Keratinocyte (primary cell): ENCODE measurements at regions not wholly inside any gene's neighbourhood (a gene's known extent, or its start where the extent isn't known, plus 50 kb on each side); places are given as distances from the start of the nearest gene placed in this dataset.

ENCODE experiments used
- DNase-seq: peaks from one replicate; pipeline ENCODE4 v3.0.0-alpha.2; 2011; ENCODE audit warnings: low read depth, missing footprints, low spot score
- FAIRE-seq: peaks from 2 replicates; lab custom pipeline; 2011; peaks lifted over from hg19 to GRCh38; lab: Jason Lieb, UNC
- H2AFZ ChIP-seq: 2 replicates; pipeline ENCODE4 v1.6.0; 2012; ENCODE audit warnings: low read length, control low read depth, inconsistent platforms; ENCODE audit not compliant: control insufficient read depth
- H3K27ac ChIP-seq: 2 replicates; pipeline ENCODE4 v1.5.1; 2011; ENCODE audit warnings: low read length; ENCODE audit not compliant: control insufficient read depth, insufficient read depth
- H3K27me3 ChIP-seq: 3 replicates; pipeline ENCODE4 v1.6.0; 2011; ENCODE audit warnings: low read length; ENCODE audit not compliant: control insufficient read depth, insufficient read depth; ENCODE audit errors: extremely low read depth
- H3K36me3 ChIP-seq, 2 experiments: 2 replicates in 1 of 2; 3 replicates in 1 of 2; pipeline ENCODE4 v1.5.1; 2011; ENCODE audit warnings: low read length in 2 of 2, mild to moderate bottlenecking in 1 of 2; ENCODE audit not compliant: control insufficient read depth in 2 of 2, insufficient read depth in 2 of 2; ENCODE audit errors: extremely low read depth in 1 of 2
- H3K4me1 ChIP-seq: 3 replicates; pipeline ENCODE4 v1.5.1; 2011; ENCODE audit warnings: low read length; ENCODE audit not compliant: control insufficient read depth, insufficient read depth; ENCODE audit errors: extremely low read depth
- H3K4me2 ChIP-seq: 3 replicates; pipeline ENCODE4 v1.6.0; 2011; ENCODE audit warnings: low read depth, low read length; ENCODE audit not compliant: control insufficient read depth, insufficient read depth; ENCODE audit errors: extremely low read depth
- H3K4me3 ChIP-seq, 3 experiments: fragments of 200-600 bp in 1 of 3; sonication (generic) in 1 of 3; 2 replicates in 2 of 3; 3 replicates in 1 of 3; pipeline ENCODE4 v1.5.1; 2011 to 2016; ENCODE audit warnings: low read length in 3 of 3, mild to moderate bottlenecking in 3 of 3, control low read depth in 2 of 3, inconsistent platforms in 1 of 3, low read depth in 1 of 3, mixed read lengths in 1 of 3, mixed run types in 1 of 3, moderate library complexity in 1 of 3; ENCODE audit not compliant: control insufficient read depth in 2 of 3, insufficient read depth in 2 of 3; ENCODE audit errors: extremely low read depth in 1 of 3
- H3K79me2 ChIP-seq: 2 replicates; pipeline ENCODE4 v1.6.0; 2012; ENCODE audit warnings: low read length; ENCODE audit not compliant: control insufficient read depth, insufficient read depth
- H3K9ac ChIP-seq: 3 replicates; pipeline ENCODE4 v1.6.0; 2011; ENCODE audit warnings: low read length; ENCODE audit not compliant: control insufficient read depth, insufficient read depth; ENCODE audit errors: extremely low read depth
- H3K9me1 ChIP-seq: 3 replicates; pipeline ENCODE4 v1.6.0; 2011; ENCODE audit warnings: low read length; ENCODE audit not compliant: control insufficient read depth, insufficient read depth; ENCODE audit errors: extremely low read depth
- H3K9me3 ChIP-seq: 2 replicates; pipeline ENCODE4 v1.5.1; 2012; ENCODE audit warnings: low read depth, low read length; ENCODE audit not compliant: control insufficient read depth
- H4K20me1 ChIP-seq: 3 replicates; pipeline ENCODE4 v1.6.0; 2011; ENCODE audit warnings: low read length; ENCODE audit not compliant: control insufficient read depth, insufficient read depth; ENCODE audit errors: extremely low read depth
- CTCF ChIP-seq, 3 experiments: IDR thresholded peaks in 1 of 3; conservative IDR thresholded peaks in 1 of 3; optimal IDR thresholded peaks in 1 of 3; 2 replicates in 2 of 3; 3 replicates in 1 of 3; pipeline versions ENCODE3 to v1.5.1; 2011; ENCODE audit warnings: low read length in 3 of 3, mild to moderate bottlenecking in 3 of 3, moderate library complexity in 2 of 3, control low read depth in 1 of 3, inconsistent platforms in 1 of 3; ENCODE audit not compliant: insufficient read depth in 2 of 3; ENCODE audit errors: extremely low read depth in 1 of 3
- EZH2 ChIP-seq: IDR thresholded peaks from one replicate; pipeline ENCODE4 v1.6.1; 2012; ENCODE audit warnings: inconsistent platforms, mild to moderate bottlenecking, low read length, moderate library complexity
- dilution Hi-C: fragments of 300-500 bp; cut with MboI; formaldehyde crosslinking; loops from one replicate; pipeline ENCODE4 v1.7.0; 2020; ENCODE audit warnings: low sequenced_read_pairs; ENCODE audit not compliant: extremely low pct_ligation_motif_present

- Histone ChIP-seq H3K4me3 (no peak overlapping the region), H3K27me3 (no peaks in the 10 kb centered on the region), H3K4me2 (peak overlapping the region; percentile 41), H3K9me3 (no peaks in the 10 kb centered on the region), H3K36me3 (no peaks in the 10 kb centered on the region), H3K9ac (peak overlapping the region; percentile 37), H2AFZ (peak overlapping the region; percentile 53), H3K27ac (peak overlapping the region; percentile 49), H3K4me1 (peaks cover 28% of the 10 kb centered on the region), H4K20me1 (no peaks in the 10 kb centered on the region), H3K79me2 (no peaks in the 10 kb centered on the region), H3K9me1 (no peaks in the 10 kb centered on the region)
- FAIRE-seq (no peak), DNase-seq (no peak)
- TF ChIP-seq EZH2, result no peak
- TF ChIP-seq CTCF (optimal IDR thresholded peaks at IDR 0.05 in 1 of 3, IDR thresholded peaks at IDR 0.05 in 1 of 3, conservative IDR thresholded peaks at IDR 0.05 in 1 of 3; ENCODE audit: extremely low read depth in 1 of 3, insufficient read depth in 2 of 3, low read length in 3 of 3), result no peak
- dilution Hi-C loops, result no loop called here
These were observed 140.1 kb upstream of the CFAP20DC start for GRCh38 chr3:59189939-59190338.

GRCh38 chr3:59189526-59189925 lies 139.7 kb upstream of the CFAP20DC start:
- no peak for DNase-seq
- H3K79me2 ChIP-seq, result no peaks in the 10 kb centered on the region
- dilution Hi-C loops, result no loop called here
- H3K27ac ChIP-seq, result peak overlapping the region; percentile 49
- peak overlapping the region; percentile 41 for H3K4me2 ChIP-seq
- H3K27me3 ChIP-seq, result no peaks in the 10 kb centered on the region
- H3K9me3 ChIP-seq, result no peaks in the 10 kb centered on the region
- H3K9ac ChIP-seq, result peak overlapping the region; percentile 37
- H2AFZ ChIP-seq, result peak overlapping the region; percentile 53
- no peaks in the 10 kb centered on the region for H3K9me1 ChIP-seq
- H4K20me1 ChIP-seq, result no peaks in the 10 kb centered on the region
- no peak overlapping the region for H3K4me3 ChIP-seq
- peak; percentile 17 for FAIRE-seq
- H3K4me1 ChIP-seq, result peaks cover 28% of the 10 kb centered on the region
- TF ChIP-seq CTCF (optimal IDR thresholded peaks at IDR 0.05 in 1 of 3, IDR thresholded peaks at IDR 0.05 in 1 of 3, conservative IDR thresholded peaks at IDR 0.05 in 1 of 3; ENCODE audit: extremely low read depth in 1 of 3, insufficient read depth in 2 of 3, low read length in 3 of 3), result no peak
- no peak for TF ChIP-seq EZH2
- no peaks in the 10 kb centered on the region for H3K36me3 ChIP-seq
